Stimulated activated CD8-positive, alpha-beta memory T cell treated with anti-CD3 and anti-CD28 coated beads, Interleukin-12 subunit alpha, Interleukin-12 subunit beta, amount 100 ng/mL, for 4 hours (primary cell): ENCODE measurements at regions not wholly inside any gene's neighbourhood (a gene's known extent, or its start where the extent isn't known, plus 50 kb on each side); places are given as distances from the start of the nearest gene placed in this dataset.
"Not testable (repeated sequence)": the region's sequence is repeated elsewhere in the genome, so short reads cannot be mapped to it uniquely, and the experiment has no call there.

ENCODE experiments used
- DNase-seq: peaks from one replicate; pipeline ENCODE4 v3.0.0-alpha.2; 2020; ENCODE audit warnings: low read depth

DNA sequence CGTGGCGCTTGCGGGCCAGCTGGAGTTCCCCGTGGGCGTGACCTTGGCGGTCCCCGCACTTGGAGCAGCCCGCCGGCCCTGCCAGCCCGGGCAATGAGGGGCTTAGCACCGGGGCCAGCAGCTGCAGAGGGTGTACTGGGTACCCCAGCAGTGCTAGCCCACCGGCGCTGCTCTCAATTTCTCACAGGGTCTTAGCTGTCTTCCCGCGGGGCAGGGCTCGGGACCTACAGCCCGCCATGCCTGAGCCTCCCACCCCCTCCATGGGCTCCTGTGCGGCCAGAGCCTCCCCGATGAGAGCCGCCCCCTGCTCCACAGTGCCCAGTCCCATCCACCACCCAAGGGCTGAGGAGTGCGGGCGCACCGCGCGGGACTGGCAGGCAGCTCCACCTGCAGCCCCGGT lies 94.0 kb upstream of the NIPBL start:
- not testable (repeated sequence) for DNase-seq

DNA sequence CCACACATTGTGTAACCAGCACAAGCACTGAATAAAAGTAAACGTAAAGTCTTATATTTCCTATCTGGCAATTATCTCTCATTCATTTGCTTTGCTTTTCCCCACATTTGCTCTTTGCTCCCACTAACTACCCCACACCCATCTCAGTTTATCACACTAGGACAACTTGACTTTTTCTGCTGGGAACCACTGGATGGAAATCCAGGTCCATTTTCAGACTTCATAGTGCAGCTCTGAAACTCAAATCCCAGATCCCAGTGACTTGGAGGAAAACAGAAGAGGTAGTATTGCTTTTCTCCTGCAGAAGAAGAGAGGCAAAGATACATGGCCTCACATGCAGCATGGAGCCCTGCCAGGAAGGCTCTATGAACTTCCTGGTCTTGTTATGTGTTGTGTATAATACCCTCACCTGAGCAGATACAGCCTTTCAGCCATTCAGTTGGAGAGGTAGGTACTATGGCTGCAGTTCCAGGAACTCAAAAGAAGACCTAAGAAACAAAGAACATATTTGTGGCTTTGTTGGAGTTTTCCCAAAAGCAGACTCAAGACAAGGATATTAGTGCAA lies 90.0 kb upstream of the NIPBL start:
- no peak for DNase-seq

DNA sequence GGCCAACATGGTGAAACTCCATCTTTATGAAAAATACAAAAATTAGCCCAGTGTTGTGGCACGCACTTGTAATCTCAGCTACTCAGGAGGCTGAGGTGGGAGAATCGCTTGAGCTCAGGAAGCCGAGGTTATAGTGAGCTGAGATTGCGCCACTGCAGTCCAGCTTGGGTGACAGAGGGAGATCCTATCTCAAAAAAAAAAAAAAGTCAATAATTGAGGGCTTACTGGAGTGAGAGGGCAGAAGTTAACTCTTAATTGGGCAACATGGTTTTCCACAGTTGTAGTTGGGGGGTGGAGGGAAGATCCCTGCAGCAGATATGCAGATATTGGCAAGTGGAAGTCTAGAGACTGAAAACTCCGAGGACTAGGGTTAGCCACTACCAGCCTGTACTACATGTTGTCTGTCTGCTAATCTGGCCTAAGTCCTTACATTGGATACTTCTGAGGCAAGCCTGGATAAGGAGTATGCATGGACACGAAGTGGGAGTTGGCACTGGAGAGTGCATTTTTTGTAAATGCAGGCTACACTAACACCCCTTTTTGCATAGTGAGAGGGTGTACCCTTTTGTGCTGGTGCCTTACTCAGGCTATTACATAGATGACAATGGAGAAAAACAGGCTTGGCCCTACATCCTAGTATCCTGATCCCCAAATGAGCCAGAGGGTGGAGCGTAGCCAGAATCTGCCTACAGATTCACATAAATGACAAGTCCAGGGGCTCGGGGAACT lies 89.0 kb upstream of the NIPBL start:
- DNase-seq: no peak

DNA sequence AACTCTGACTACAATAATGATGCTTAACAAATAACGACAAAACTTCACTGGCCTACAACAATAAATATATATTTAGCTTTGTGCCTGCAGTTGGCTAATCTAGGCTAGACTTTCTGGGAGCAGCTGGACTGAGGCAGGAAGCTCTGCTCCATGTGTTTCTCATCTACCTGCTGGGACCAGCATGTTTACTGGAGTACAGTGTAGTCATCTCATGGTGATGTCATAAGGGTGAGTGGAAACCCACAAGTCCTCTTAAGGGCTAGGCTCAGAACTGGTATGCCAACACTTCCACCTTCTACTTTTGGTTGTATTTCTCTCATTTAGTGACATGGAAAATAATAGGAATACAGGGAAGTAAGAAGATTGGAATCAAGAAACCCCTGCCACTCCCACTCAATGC lies 85.7 kb upstream of the NIPBL start:
- DNase-seq: no peak

DNA sequence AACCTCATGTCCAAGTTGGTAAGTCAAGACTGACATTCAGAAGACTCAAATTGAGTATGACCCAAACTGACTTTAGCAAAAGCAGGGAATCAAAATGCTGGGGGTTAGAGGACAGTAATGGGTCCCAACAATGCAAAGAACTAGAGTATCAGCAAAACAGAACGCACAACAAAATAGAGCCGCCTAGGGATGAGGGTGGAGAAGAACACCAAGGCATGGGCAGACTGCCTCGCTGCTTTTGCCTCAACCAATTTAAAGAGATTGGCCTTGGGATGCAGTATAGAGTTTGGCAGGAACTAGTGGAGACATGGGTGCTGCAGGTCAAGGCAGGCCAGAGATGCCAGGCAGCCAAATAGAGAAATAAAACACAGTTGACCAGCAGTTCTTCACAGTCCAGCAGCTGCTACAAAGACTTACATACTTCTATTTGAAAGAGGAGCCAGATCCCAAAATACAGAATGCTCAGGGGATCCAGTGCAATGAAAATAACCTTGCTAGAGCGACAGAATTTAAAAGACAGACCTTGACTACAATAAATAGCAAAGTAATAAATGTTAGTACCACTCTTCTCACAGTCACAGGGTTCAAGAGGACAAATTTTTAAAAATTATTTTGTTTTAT lies 83.9 kb upstream of the NIPBL start:
- DNase-seq: no peak

DNA sequence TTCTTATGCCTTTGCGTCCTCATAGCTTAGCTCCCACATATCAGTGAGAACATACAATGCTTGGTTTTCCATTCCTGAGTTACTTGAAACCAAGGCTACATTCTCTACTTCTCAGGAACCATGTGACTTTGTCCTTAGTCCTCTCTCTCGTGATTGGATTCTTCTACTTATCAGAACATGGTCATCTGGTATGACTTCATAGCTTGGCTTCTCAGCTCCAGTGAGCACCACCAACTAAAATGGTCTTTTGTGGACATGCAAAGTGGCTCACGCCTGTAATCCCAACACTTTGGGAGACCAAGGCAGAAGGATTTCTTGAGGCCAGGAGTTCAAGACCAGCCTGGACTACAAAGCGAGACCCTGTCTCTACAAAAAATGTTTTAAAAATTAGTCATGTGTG lies 81.2 kb upstream of the NIPBL start:
- no peak for DNase-seq

DNA sequence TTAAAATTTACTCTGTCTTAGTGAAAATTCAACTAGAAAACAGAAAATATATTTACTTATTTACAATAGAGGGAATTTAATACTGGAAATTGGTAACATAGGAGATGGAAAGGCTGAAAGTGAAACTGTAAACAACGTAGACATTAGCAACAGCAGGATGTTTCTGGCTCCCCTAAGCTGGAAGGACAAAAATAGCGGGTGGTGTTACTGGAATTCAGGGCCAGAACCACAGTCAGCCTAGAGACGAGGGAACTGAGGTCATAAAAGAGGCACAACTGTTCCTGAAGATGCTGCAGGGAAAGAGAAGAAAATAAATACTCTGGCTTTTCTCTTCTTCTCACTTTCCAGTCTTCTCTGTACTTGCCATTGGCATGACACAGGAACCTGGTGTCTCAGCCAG lies 80.4 kb upstream of the NIPBL start:
- no peak for DNase-seq

DNA sequence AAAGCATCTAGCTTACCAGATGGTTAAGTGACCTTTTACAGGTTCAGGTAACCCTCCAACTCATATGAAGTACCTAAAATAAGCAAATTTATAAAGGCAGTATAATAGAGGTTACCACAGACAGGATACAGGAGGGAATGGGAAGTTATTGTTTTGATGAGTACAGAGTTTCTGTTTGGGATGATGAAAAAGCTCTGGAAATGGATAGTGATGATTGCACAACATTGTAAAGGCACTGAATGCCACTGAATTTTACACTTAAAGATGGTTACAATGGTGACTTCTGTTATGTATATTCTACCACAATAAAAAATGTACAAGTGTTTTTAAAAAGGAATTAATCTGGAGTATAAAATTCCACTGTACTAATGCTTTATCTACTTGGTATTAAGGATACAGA lies 75.0 kb upstream of the NIPBL start:
- DNase-seq: no peak

DNA sequence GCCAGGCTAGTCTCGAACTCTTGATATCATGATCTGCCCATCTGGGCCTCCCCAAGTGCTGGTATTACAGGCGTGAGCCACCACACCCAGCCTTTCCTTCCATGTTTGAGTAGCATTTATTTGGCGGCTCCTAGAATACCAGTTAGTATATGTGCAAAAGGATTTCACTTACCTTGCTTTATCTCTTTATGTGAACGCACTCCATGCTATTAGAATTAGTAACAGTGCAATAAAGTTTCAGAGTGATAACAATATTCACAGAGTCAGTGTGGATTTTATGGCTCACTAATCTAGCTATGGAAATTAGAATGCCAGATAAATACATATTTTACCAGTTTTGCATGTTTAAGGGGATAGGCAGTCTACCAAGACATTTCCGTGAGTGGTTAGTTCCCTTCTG lies 74.4 kb upstream of the NIPBL start:
- DNase-seq: no peak

DNA sequence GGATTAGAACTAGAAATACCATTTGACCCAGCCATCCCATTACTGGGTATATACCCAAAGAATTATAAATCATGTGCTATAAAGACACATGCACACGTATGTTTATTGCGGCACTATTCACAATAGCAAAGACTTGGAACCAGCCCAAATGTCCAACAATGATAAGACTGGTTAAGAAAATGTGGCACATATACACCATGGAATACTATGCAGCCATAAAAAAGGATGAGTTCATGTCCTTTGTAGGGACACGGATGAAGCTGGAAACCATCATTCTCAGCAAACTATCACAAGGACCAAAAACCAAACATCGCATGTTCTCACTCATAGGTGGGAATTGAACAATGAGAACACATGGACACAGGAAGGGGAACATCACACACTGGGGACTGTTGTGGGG lies 63.3 kb upstream of the NIPBL start:
- DNase-seq: not testable (repeated sequence)

DNA sequence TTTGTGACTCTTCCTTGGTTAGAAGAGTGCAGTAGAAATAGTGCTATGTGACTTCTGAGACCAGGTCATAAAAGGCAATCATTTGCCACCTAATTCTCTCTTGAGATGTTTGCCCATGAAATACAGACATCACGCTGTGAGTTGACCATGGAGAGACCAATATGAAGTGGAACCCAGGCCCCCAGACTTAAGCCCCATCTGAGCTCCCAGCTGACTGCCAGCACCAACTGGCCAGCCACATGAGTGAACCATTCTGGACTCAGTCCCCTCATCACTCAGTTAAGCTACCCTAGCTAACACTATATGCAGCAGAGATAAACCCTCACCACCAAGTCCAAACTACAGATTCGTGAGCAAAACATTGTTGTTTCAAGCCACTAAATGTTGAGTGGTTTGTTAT lies 60.7 kb upstream of the NIPBL start:
- DNase-seq: no peak

DNA sequence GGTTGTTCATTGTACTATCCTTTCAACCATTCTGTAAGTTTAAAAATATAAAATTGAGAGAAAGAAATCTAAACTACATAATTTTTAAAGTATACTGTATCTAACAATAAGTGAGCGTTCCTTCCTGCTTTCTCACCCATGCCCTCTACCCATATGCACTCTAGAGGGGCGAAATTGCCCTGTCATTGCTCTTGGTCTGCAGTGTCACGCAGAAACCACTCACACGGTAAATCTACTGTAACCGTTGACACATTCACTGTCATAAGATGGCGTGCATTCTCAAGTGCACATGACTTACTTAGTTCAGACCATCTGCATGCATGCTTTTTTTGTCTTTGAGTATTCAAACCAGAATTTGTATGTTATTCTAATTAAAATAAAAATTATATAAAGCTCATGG lies 55.7 kb upstream of the NIPBL start:
- no peak for DNase-seq

DNA sequence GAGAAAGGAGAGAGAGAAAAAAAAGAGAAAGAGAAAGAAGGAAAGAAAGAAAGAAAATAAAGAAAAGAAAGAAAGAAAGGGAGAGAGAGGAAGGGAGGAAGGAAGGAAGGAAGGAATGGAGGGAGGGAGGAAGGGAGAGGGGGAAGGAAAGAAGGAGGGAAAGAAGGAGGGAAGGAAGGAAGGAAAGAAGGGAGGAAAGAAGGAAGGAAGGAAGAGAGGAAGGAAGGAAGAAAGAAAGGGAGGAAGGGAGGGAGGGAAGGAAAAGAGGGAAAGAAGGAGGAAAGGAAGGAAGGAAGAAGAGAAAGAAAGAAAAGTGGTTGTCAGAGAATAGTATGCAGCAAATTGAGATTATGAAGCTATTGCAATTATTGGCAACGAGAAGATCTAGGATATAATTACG lies 49.9 kb upstream of the NIPBL start:
- no peak for DNase-seq
